PC-3 (cell line): ENCODE measurements at regions not wholly inside any gene's neighbourhood (a gene's known extent, or its start where the extent isn't known, plus 50 kb on each side); places are given as distances from the start of the nearest gene placed in this dataset.
"Not testable (repeated sequence)": the region's sequence is repeated elsewhere in the genome, so short reads cannot be mapped to it uniquely, and the experiment has no call there.

Source experiments
- ATAC-seq: fragments of 200-7000 bp; cut with Tn5 transposase; 2 replicates; pipeline ENCODE4 v1.9.1; 2020; ENCODE audit warnings: mild to moderate bottlenecking, moderate library complexity
- BruUV-seq: library from RNA; stranded (reverse); fragments of 400-500 nt; replicated peaks from 2 replicates; lab custom pipeline; 2021; lab: Mats Ljungman, UMichigan
- CTCF ChIA-PET: fragments of 300-600 bp; sonication (Branson Sonifier 250); formaldehyde crosslinking; loops from one replicate; lab custom pipeline; 2022; ENCODE audit warnings: antibody characterized with exemption; lab: Charles Lee
- POLR2A ChIA-PET: fragments of 300-600 bp; sonication (Branson Sonifier 250); formaldehyde crosslinking; loops from one replicate; lab custom pipeline; 2022; ENCODE audit warnings: antibody characterized with exemption; ENCODE audit not compliant: unreplicated experiment; lab: Charles Lee
- DNase-seq: peaks from one replicate; pipeline ENCODE4 v3.0.0-alpha.2; 2015
- H2AFZ ChIP-seq: fragments of 300-600 bp; sonication (generic); 2 replicates; pipeline ENCODE4 v1.6.0; 2016; ENCODE audit warnings: antibody characterized with exemption, low read length
- H3F3A ChIP-seq: fragments of 300-600 bp; sonication (generic); one replicate; pipeline ENCODE4 v1.6.0; 2017; ENCODE audit warnings: antibody characterized with exemption, low read length, control low read depth, mild to moderate bottlenecking; ENCODE audit not compliant: unreplicated experiment
- H3K27ac ChIP-seq: fragments of 300-600 bp; sonication (generic); 2 replicates; pipeline ENCODE4 v1.5.1; 2016; ENCODE audit warnings: mild to moderate bottlenecking, low read length
- H3K27me3 ChIP-seq: fragments of 300-600 bp; sonication (generic); 2 replicates; pipeline ENCODE4 v1.6.1; 2016; ENCODE audit warnings: low read length, mixed read lengths
- H3K36me3 ChIP-seq: fragments of 300-600 bp; sonication (generic); 2 replicates; pipeline ENCODE4 v1.6.1; 2016; ENCODE audit warnings: low read depth, mixed run types, low read length, mixed read lengths
- H3K4me1 ChIP-seq: fragments of 300-600 bp; sonication (generic); 2 replicates; pipeline ENCODE4 v1.5.1; 2016; ENCODE audit warnings: low read length; ENCODE audit not compliant: insufficient read depth
- H3K4me2 ChIP-seq: fragments of 300-600 bp; sonication (generic); 2 replicates; pipeline ENCODE4 v1.6.0; 2016; ENCODE audit warnings: low read length
- H3K4me3 ChIP-seq: fragments of 300-600 bp; sonication (generic); 2 replicates; pipeline ENCODE4 v1.5.1; 2016; ENCODE audit warnings: mild to moderate bottlenecking, low read length, mixed read lengths
- H3K79me2 ChIP-seq: fragments of 300-600 bp; sonication (generic); 2 replicates; pipeline ENCODE4 v1.6.1; 2017; ENCODE audit warnings: low read length, mixed read lengths
- H3K9ac ChIP-seq: fragments of 300-600 bp; sonication (generic); 2 replicates; pipeline ENCODE4 v1.6.0; 2016; ENCODE audit warnings: mild to moderate bottlenecking, low read length
- H3K9me2 ChIP-seq: fragments of 300-600 bp; sonication (generic); replicated peaks from 2 replicates; pipeline ENCODE4 v1.6.1; 2016; ENCODE audit warnings: mixed run types, low read length, mixed read lengths
- H3K9me3 ChIP-seq: fragments of 300-600 bp; sonication (generic); 2 replicates; pipeline ENCODE4 v1.6.1; 2016; ENCODE audit warnings: low read length, mixed read lengths
- H4K20me1 ChIP-seq: fragments of 300-600 bp; sonication (generic); 2 replicates; pipeline ENCODE4 v1.6.1; 2016; ENCODE audit warnings: low read length, mixed read lengths
- CTCF ChIP-seq: fragments of 300-600 bp; sonication (generic); conservative IDR thresholded peaks from 2 replicates; pipeline ENCODE4 v1.5.1; 2017; ENCODE audit warnings: antibody characterized with exemption, low read depth, mild to moderate bottlenecking, low read length
- EZH2 ChIP-seq: fragments of 300-600 bp; sonication (generic); IDR thresholded peaks from one replicate; pipeline ENCODE4 v1.6.1; 2017; ENCODE audit warnings: antibody characterized with exemption, mild to moderate bottlenecking, low read length; ENCODE audit not compliant: unreplicated experiment
- EZH2phosphoT487 ChIP-seq: fragments of 300-600 bp; sonication (generic); IDR thresholded peaks from 2 replicates; pipeline ENCODE4 v1.6.1; 2018; ENCODE audit warnings: mild to moderate bottlenecking, antibody characterized with exemption, low read length, borderline replicate concordance
- intact Hi-C: fragments of 100-400 bp; cut with micrococcal nuclease; formaldehyde crosslinking; loops from 2 replicates; pipeline ENCODE4 v1.9.0; 2023

- Histone ChIP-seq H3K79me2 (no peaks in the 10 kb centered on the region), H2AFZ (no peak overlapping the region), H3K4me3 (no peak overlapping the region), H3K9me3 (no peaks in the 10 kb centered on the region), H3K36me3 (no peaks in the 10 kb centered on the region), H4K20me1 (no peaks in the 10 kb centered on the region), H3F3A (no peaks in the 10 kb centered on the region), H3K9ac (no peak overlapping the region), H3K4me1 (no peaks in the 10 kb centered on the region), H3K27me3 (no peaks in the 10 kb centered on the region), H3K27ac (no peak overlapping the region), H3K9me2 (no peaks in the 10 kb centered on the region), H3K4me2 (no peak overlapping the region)
- BruUV-seq = no TSS peak
- DNase-seq = no peak
- ChIA-PET CTCF (no interaction called here), POLR2A (no interaction called here)
- TF ChIP-seq EZH2 (no peak), CTCF (no peak), EZH2phosphoT487 (no peak)
- intact Hi-C loops = no loop called here
- ATAC-seq = no peak
Measured at GRCh38 chr6:112912416-112913101, 565.4 kb downstream of the RFPL4B start.

GRCh38 chr6:112919744-112920143 lies 572.6 kb downstream of the RFPL4B start:
- BruUV-seq, H3K9ac ChIP-seq, H2AFZ ChIP-seq, H3K79me2 ChIP-seq, ATAC-seq, CTCF ChIA-PET, POLR2A ChIA-PET, DNase-seq, H3K9me2 ChIP-seq, H3F3A ChIP-seq, intact Hi-C loops, H3K9me3 ChIP-seq, H3K4me1 ChIP-seq, H3K27ac ChIP-seq, H3K4me3 ChIP-seq, H3K4me2 ChIP-seq, H4K20me1 ChIP-seq, H3K36me3 ChIP-seq, H3K27me3 ChIP-seq: not testable (repeated sequence)

- H3K9me2 ChIP-seq = no peaks in the 10 kb centered on the region
- H3K4me2 ChIP-seq = no peak overlapping the region
- BruUV-seq = no TSS peak
- H3K9me3 ChIP-seq = no peaks in the 10 kb centered on the region
- H3F3A ChIP-seq = no peaks in the 10 kb centered on the region
- H3K36me3 ChIP-seq = no peaks in the 10 kb centered on the region
- intact Hi-C loops = no loop called here
- no peaks in the 10 kb centered on the region for H4K20me1 ChIP-seq
- ChIA-PET POLR2A (interaction anchor here (0.6 to 0.7 kb wide), 2 partner anchors 44 to 686 kb away, joined by 5 to 7 read pairs; no protein-coding TSS in a partner anchor), CTCF (no interaction called here)
- no peak for ATAC-seq
- H3K79me2 ChIP-seq = no peaks in the 10 kb centered on the region
- H3K27me3 ChIP-seq = no peaks in the 10 kb centered on the region
- DNase-seq = no peak
- no peak for TF ChIP-seq CTCF
- no peak for TF ChIP-seq EZH2
- TF ChIP-seq EZH2phosphoT487 = no peak
- H3K9ac ChIP-seq = no peak overlapping the region
- H3K4me3 ChIP-seq = no peak overlapping the region
- H3K27ac ChIP-seq = no peak overlapping the region
- H2AFZ ChIP-seq = no peak overlapping the region
- no peaks in the 10 kb centered on the region for H3K4me1 ChIP-seq
Measured at GRCh38 chr6:112920994-112921393, 573.9 kb downstream of the RFPL4B start.
